ENCODE measurements at regions not wholly inside any gene's neighbourhood (a gene's known extent, or its start where the extent isn't known, plus 50 kb on each side); places are given as distances from the start of the nearest gene placed in this dataset.
"Not testable (repeated sequence)": the region's sequence is repeated elsewhere in the genome, so short reads cannot be mapped to it uniquely, and the experiment has no call there.

DNA sequence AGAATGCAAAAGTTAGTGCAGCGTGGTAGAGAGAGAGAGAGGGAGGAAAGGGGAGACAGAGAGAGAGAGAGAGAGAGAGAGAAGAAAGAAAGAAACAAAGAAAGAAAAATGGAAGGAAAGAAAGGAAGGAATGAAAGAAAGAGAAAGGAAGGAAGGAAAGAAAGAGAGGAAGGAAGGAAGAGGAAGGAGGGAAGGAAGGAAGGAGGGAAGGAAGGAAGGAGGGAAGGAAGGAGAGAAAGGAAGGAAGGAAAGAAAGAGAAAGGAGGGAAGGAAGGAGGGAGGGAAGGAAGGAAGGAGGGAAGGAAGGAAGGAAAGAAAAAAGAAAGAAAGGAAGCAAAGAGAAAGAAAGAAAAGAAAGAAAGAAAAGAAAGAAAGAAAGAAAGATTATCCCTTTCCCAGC, 209.8 kb upstream of the MYO3A start:
- no peak for DNase-seq

DNA sequence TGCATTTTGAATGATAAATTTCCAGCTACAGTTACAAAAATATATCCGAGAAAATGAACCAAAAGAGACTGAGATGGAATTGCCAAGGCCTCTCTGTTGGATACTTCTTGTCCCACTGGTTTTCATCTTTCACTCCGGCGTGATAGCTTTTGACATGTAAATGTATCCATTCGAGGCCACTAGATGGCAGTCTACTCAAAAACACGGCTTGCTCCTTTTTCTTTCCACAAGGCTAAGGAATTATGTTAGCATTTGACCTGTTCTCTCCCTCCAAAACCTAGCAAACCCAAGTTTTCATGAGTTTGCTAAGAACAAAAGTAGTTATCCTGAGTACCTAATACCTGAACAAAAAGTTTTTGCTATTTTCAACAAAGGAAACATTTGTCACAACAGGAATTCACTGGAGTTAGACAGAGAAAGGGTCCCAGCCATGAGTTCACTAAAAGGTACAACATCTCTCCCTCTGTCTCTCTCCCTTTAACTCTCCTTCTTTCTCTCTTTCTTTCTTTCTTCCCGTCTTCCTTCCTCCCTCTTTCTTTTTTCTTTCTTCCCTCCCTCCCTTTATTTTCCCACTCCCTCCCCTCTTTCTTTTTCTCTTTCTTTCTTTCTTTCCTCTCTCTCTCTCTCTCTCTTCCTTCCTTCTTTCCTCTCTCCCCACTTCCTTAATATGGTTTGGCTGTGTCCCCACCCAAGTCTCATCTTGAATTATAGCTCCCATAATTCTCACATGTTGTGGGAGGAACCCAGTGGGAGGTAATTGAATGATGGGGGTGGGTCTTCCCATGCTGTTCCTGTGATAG, 207.9 kb upstream of the MYO3A start:
- no peak for DNase-seq

- DNase-seq, result no peak
Measured at GRCh38 chr10:25738776-25739175, 195.3 kb upstream of the MYO3A start.

DNA sequence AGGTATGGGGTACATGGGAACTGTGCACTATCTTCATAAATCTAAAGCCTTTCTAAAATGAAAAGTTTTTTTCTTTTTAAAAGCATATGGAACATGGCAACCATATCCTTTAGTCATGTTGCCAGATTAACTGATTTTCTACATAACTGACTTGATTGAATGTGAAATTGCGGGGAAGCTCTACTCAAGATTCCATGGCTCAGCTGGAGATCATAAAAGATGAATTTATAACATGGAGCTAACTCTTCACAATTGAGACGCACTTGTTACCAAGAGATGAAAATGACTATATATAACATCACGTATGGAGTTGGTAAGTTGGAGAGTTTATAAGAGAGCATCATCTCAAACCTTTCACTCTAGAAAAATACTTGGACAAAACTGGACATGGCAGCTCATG, 190.2 kb upstream of the MYO3A start:
- DNase-seq, result no peak

DNA sequence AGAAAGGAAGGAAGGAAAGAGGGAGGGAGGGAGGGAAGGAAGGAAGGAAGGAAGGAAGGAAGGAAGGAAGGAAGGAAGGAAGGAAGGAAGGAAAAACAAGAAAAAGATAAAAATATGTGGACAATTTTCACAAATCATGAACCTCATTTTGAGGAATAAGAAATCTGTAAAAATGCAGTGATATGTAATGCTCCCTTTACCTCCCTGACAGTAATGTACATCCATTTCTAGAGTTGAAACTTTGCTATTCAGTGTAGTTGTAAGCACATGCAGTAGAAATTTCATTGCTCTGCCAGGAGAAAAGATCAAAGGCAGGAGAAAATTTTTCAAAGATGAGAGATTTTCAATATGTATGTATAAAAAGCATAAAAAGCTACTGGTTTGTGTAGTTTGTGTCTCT, 189.5 kb upstream of the MYO3A start:
- DNase-seq, result no peak

DNA sequence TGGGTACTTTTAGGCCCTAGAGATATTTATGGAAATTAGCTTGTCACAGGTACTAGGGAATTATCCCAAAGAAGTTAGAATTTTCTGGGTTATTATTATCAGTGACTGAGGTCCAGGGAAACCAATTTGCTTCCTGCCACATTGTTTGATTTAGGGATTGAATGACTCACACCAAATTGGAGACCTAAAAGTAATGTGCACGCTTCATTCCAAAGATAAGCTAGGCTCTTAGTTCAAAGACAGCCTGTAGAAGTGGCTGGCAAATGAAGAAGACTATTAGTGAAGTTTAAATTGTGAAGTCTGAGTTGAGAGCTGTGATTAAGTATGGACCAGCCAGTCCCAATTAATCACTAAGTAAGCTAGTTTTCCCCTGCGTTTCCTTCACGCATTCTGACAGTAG, 188.1 kb upstream of the MYO3A start:
- no peak for DNase-seq

GRCh38 chr10:25747084-25747483, 186.9 kb upstream of the MYO3A start:
- no peak for DNase-seq

- DNase-seq, result no peak
Measured at GRCh38 chr10:25748509-25748908, 185.5 kb upstream of the MYO3A start.

- no peak for DNase-seq
Measured at GRCh38 chr10:25753776-25754175, 180.3 kb upstream of the MYO3A start.

DNA sequence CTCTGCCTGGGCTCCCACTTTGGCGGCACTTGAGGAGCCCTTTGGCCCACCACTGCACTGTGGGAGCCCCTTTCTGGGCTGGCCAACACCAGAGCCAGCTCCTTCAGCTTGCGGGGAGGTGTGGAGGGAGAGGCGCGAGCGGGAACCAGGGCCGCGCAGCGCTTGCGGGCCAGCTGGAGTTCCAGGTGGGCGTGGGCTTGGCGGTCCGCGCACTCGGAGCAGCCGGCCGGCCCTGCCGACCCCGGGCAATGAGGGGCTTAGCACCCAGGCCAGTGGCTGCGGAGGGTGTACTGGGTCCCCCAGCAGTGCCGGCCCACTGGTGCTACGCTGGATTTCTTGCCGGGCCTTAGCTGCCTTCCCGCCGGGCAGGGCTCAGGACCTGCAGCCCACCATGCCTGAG, 178.2 kb upstream of the MYO3A start:
- DNase-seq, result not testable (repeated sequence)

GRCh38 chr10:25756784-25757183, 177.2 kb upstream of the MYO3A start:
- DNase-seq, result no peak

GRCh38 chr10:25758041-25758457, 176.0 kb upstream of the MYO3A start:
- DNase-seq, result no peak

- DNase-seq, result no peak
Measured at GRCh38 chr10:25758511-25758910, 175.5 kb upstream of the MYO3A start.

DNA sequence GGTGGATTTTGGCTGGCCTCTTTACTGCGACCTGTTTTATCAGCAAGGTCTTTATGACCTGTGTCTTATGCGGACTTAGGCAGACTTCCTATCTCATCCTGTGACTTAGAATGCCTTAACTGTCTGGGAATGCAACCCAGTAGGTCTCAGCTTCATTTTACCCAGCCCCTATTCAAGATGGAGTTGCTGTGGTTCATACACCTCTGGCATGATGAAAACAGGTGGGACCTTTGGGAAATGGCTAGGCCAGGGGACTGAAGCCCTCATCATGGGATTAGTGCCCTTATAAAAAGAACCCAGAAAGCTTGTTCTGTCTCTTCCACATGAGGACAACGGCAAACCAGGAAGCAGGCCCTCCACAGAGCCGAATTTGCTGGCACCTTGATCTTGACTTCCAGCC, 172.1 kb upstream of the MYO3A start:
- DNase-seq, result no peak

DNA sequence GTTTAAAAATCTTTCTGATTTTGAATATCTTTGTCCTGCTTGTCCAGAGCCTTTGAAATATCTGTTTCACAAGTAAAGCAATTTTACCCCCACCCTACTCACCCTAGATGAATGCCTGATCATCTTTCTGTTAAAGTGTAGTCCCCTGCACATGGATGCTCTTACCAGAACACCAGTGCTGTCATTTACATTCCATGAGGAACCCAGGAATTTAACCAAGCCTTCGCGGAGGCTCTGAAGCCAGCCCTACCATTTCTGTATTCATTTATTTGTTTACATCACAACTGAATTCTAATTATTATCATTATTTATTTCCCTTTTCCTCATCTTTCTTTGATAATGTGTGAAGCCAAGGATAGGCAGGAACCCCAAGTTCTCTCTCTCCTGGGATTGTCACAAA, 167.8 kb upstream of the MYO3A start:
- DNase-seq, result no peak

GRCh38 chr10:25766687-25767221, 167.3 kb upstream of the MYO3A start:
- no peak for DNase-seq

DNA sequence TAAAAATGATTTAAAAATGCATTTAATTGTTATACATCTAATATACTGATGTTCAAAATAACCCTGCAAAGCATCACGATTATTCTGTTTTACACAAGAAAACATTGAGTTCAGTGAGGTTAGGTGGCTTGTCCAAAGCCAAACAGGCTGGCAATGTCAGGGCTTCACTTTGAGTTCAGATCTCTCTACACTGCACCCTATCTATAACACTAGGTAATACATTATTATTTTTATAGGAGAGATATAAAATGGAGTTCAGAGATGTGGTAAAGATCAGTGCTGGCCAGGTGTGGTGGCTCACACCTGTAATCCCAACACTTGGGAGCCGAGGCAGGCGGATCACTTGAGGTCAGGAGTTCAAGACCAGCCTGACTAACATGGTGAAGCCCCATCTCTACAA, 165.9 kb upstream of the MYO3A start:
- DNase-seq, result no peak

DNA sequence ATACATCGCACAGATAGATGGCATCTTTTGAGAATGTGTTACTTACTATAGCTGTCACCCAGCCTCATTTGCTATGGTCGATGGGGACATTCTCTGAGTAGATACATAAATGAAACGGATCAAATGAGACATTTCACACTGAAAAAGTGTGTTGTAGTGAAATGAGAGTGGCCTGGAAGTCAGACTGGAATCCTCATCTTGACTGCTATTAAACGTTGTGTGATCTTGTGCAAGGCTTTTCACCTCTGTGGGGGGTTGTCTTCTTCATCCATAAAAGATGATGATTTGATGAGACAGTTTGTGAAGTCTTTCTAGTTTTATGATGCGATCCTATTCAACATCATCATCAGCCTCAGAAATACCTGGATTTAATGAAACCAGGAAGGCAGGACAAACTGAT, 155.4 kb upstream of the MYO3A start:
- DNase-seq, result no peak

GRCh38 chr10:25786161-25786560, 147.9 kb upstream of the MYO3A start:
- no peak for DNase-seq

- DNase-seq, result no peak
Measured at GRCh38 chr10:25786899-25787298, 147.1 kb upstream of the MYO3A start.

GRCh38 chr10:25797888-25798429, 136.1 kb upstream of the MYO3A start:
- DNase-seq, result no peak

GRCh38 chr10:25804505-25804904, 129.5 kb upstream of the MYO3A start:
- no peak for DNase-seq

- no peak for DNase-seq
Measured at GRCh38 chr10:25805986-25806385, 128.0 kb upstream of the MYO3A start.

GRCh38 chr10:25808372-25808771, 125.7 kb upstream of the MYO3A start:
- no peak for DNase-seq
